ENCODE measurements at regions not wholly inside any gene's neighbourhood (a gene's known extent, or its start where the extent isn't known, plus 50 kb on each side); places are given as distances from the start of the nearest gene placed in this dataset.

GRCh38 chr10:29007748-29008610 is 280.9 kb upstream of the LYZL1 start (continued):
- no peak for TF ChIP-seq CREB3L1 (IDR thresholded peaks at IDR 0.05; ENCODE audit: borderline replicate concordance, low read depth)
- TF ChIP-seq PBX2 (CRISPR knock-in tag; IDR thresholded peaks at IDR 0.05; ENCODE audit: low read depth), result no peak
- TF ChIP-seq PBX2 (tag; conservative IDR thresholded peaks at IDR 0.05; ENCODE audit: low read depth), result no peak
- TF ChIP-seq SUPT5H (IDR thresholded peaks at IDR 0.05), result no peak
- no peak for TF ChIP-seq RERE (CRISPR knock-in tag; IDR thresholded peaks at IDR 0.05; ENCODE audit: borderline replicate concordance)
- TF ChIP-seq ZNF23 (CRISPR knock-in tag; IDR thresholded peaks at IDR 0.05), result no peak
- TF ChIP-seq ATF4 (CRISPR knock-in tag; IDR thresholded peaks at IDR 0.05), result no peak
- no peak for TF ChIP-seq ASH1L (IDR thresholded peaks at IDR 0.05; ENCODE audit: borderline replicate concordance, low read depth, partially characterized antibody)
- TF ChIP-seq POU5F1 (IDR thresholded peaks at IDR 0.05; ENCODE audit: borderline replicate concordance, low read depth, low read length, partially characterized antibody), result no peak
- no peak for TF ChIP-seq ZSCAN32 (CRISPR knock-in tag; IDR thresholded peaks at IDR 0.05)
- TF ChIP-seq ZNF444 (CRISPR knock-in tag; IDR thresholded peaks at IDR 0.05), result no peak
- TF ChIP-seq HNRNPH1 (optimal IDR thresholded peaks at IDR 0.05; ENCODE audit: low read depth, low read length), result no peak
- TF ChIP-seq RBM22 (IDR thresholded peaks at IDR 0.05; ENCODE audit: low read depth, low read length, poor library complexity, severe bottlenecking), result no peak
- no peak for TF ChIP-seq ZBTB9 (CRISPR knock-in tag; IDR thresholded peaks at IDR 0.05)
